ENCODE measurements at regions not wholly inside any gene's neighbourhood (a gene's known extent, or its start where the extent isn't known, plus 50 kb on each side); places are given as distances from the start of the nearest gene placed in this dataset.

DNA sequence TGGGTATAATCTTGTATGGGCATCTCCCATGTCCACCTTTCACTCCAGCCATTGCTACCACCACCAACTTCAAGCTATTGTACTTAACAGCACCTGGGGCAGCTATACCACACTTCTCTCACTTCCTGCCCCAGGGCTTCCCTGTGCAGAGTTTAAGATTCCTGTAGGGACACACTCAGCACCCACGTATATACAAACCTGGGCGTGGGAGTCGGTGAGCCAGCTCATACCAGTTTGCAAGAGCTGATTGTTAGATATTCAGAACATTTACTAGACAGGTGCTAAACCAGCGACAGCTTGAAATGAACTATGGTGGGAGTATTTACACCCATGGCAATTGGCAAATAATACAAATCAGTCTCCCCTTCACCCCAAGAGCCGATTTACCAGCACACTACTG is 114.8 kb upstream of the CSF3R start:
- no peak overlapping the region for H3K4me3 ChIP-seq
- in situ Hi-C loops (cut with MboI; ENCODE audit: low pct_ligation_motif_present in 1 of 4, low pct_unique_long_range_greater_than_20kb in 1 of 4, low sequenced_read_pairs in 3 of 4): loop anchor here in 1 of 4 donors (25.0 kb wide), 1 partner anchor 840 kb away; no protein-coding TSS in a partner anchor
- no peak overlapping the region for H3K27ac ChIP-seq
- no peak for TF ChIP-seq EP300 (IDR thresholded peaks at IDR 0.05; ENCODE audit: low read depth)
- no peak for TF ChIP-seq CTCF (IDR thresholded peaks at IDR 0.05)
- TF ChIP-seq POLR2AphosphoS5 (IDR thresholded peaks at IDR 0.05): no peak
- TF ChIP-seq POLR2A (IDR thresholded peaks at IDR 0.05): no peak
- no peak for DNase-seq
- intact Hi-C loops (cut with DNase I; ENCODE audit: low total_unique reads): no loop called here
- no peaks in the 10 kb centered on the region for H3K36me3 ChIP-seq
- no peaks in the 10 kb centered on the region for H3K4me1 ChIP-seq
- peaks cover 19% of the 10 kb centered on the region for H3K27me3 ChIP-seq
- no peaks in the 10 kb centered on the region for H3K9me3 ChIP-seq
- whole genome bisulfite sequencing, 2 donors (ENCODE audit: low coverage in 1 of 2): 51% methylated on average over 5 of the region's 5 CpGs; no CpG with 5 or more reads in 1 of the 2 donors

GRCh38 chr1:36595921-36596320 is 113.2 kb upstream of the CSF3R start:
- H3K4me3 ChIP-seq: no peak overlapping the region
- H3K27ac ChIP-seq: no peak overlapping the region
- H3K4me1 ChIP-seq: no peaks in the 10 kb centered on the region
- H3K36me3 ChIP-seq: no peaks in the 10 kb centered on the region
- TF ChIP-seq POLR2AphosphoS5 (IDR thresholded peaks at IDR 0.05) (no peak), CTCF (IDR thresholded peaks at IDR 0.05) (no peak), EP300 (IDR thresholded peaks at IDR 0.05; ENCODE audit: low read depth) (no peak), POLR2A (IDR thresholded peaks at IDR 0.05) (no peak)
- intact Hi-C loops (cut with DNase I; ENCODE audit: low total_unique reads): no loop called here
- in situ Hi-C loops (cut with MboI; ENCODE audit: low pct_ligation_motif_present in 1 of 4, low pct_unique_long_range_greater_than_20kb in 1 of 4, low sequenced_read_pairs in 3 of 4): loop anchor here in 1 of 4 donors (25.0 kb wide), 1 partner anchor 841 kb away; no protein-coding TSS in a partner anchor
- H3K27me3 ChIP-seq: peaks cover 31% of the 10 kb centered on the region
- WGBS, 2 donors (ENCODE audit: low coverage in 1 of 2): 78% methylated on average over 11 of the region's 11 CpGs; no CpG with 5 or more reads in 1 of the 2 donors
- no peak for DNase-seq
- H3K9me3 ChIP-seq: no peaks in the 10 kb centered on the region

GRCh38 chr1:36595349-36595748 is 112.6 kb upstream of the CSF3R start:
- Histone ChIP-seq H3K4me1 (no peaks in the 10 kb centered on the region), H3K4me3 (no peak overlapping the region), H3K27me3 (peaks cover 33% of the 10 kb centered on the region), H3K36me3 (no peaks in the 10 kb centered on the region), H3K9me3 (no peaks in the 10 kb centered on the region), H3K27ac (no peak overlapping the region)
- intact Hi-C loops (cut with DNase I; ENCODE audit: low total_unique reads) (no loop called here), in situ Hi-C loops (cut with MboI; ENCODE audit: low pct_ligation_motif_present in 1 of 4, low pct_unique_long_range_greater_than_20kb in 1 of 4, low sequenced_read_pairs in 3 of 4) (loop anchor here in 1 of 4 donors (25.0 kb wide), 1 partner anchor 842 kb away; no protein-coding TSS in a partner anchor)
- DNase-seq: no peak
- 50% methylated on average over 11 of the region's 11 CpGs; no CpG with 5 or more reads in 1 of the 2 donors for WGBS, 2 donors (ENCODE audit: low coverage in 1 of 2)
- no peak for TF ChIP-seq POLR2AphosphoS5 (IDR thresholded peaks at IDR 0.05)
- TF ChIP-seq EP300 (IDR thresholded peaks at IDR 0.05; ENCODE audit: low read depth): no peak
- no peak for TF ChIP-seq POLR2A (IDR thresholded peaks at IDR 0.05)
- TF ChIP-seq CTCF (IDR thresholded peaks at IDR 0.05): no peak

GRCh38 chr1:36594023-36594422 is 111.3 kb upstream of the CSF3R start:
- H3K9me3 ChIP-seq: no peaks in the 10 kb centered on the region
- H3K27me3 ChIP-seq: peaks cover 44% of the 10 kb centered on the region
- no peak for DNase-seq
- H3K27ac ChIP-seq: no peak overlapping the region
- intact Hi-C loops (cut with DNase I; ENCODE audit: low total_unique reads): no loop called here
- in situ Hi-C loops (cut with MboI; ENCODE audit: low pct_ligation_motif_present in 1 of 4, low pct_unique_long_range_greater_than_20kb in 1 of 4, low sequenced_read_pairs in 3 of 4): loop anchor here in 1 of 4 donors (25.0 kb wide), 1 partner anchor 843 kb away; no protein-coding TSS in a partner anchor
- WGBS, 2 donors (ENCODE audit: low coverage in 1 of 2): 52 to 55% methylated on average over 4 to 7 of the region's 7 CpGs
- H3K36me3 ChIP-seq: no peaks in the 10 kb centered on the region
- H3K4me3 ChIP-seq: no peak overlapping the region
- TF ChIP-seq EP300 (IDR thresholded peaks at IDR 0.05; ENCODE audit: low read depth) (no peak), POLR2AphosphoS5 (IDR thresholded peaks at IDR 0.05) (no peak), POLR2A (IDR thresholded peaks at IDR 0.05) (no peak), CTCF (IDR thresholded peaks at IDR 0.05) (no peak)
- no peaks in the 10 kb centered on the region for H3K4me1 ChIP-seq

Measured in transverse colon (tissue), 4 donors.